Duodenal mucosa (tissue), 2 donors: ENCODE measurements at regions not wholly inside any gene's neighbourhood (a gene's known extent, or its start where the extent isn't known, plus 50 kb on each side); places are given as distances from the start of the nearest gene placed in this dataset.
"Not testable (repeated sequence)": the region's sequence is repeated elsewhere in the genome, so short reads cannot be mapped to it uniquely, and the experiment has no call there.

Experiments
- H3K27ac ChIP-seq: one replicate; pipeline ENCODE4 v1.7.0; 2013; ENCODE audit warnings: low read depth, low read length
- H3K27me3 ChIP-seq, 2 donors: one replicate each; pipeline ENCODE4 v1.7.0; 2013; ENCODE audit warnings: low read length in 2 of 2, control low read depth in 1 of 2; ENCODE audit not compliant: insufficient read depth in 2 of 2, control insufficient read depth in 1 of 2
- H3K36me3 ChIP-seq, 2 donors: one replicate each; pipeline ENCODE4 v1.7.0; 2013; ENCODE audit warnings: low read length in 2 of 2, control low read depth in 1 of 2; ENCODE audit not compliant: insufficient read depth in 2 of 2, control insufficient read depth in 1 of 2
- H3K4me1 ChIP-seq, 2 donors: one replicate each; pipeline ENCODE4 v1.7.0; 2013; ENCODE audit warnings: low read length in 2 of 2, control low read depth in 1 of 2; ENCODE audit not compliant: insufficient read depth in 2 of 2, control insufficient read depth in 1 of 2
- H3K4me3 ChIP-seq, 2 donors: one replicate each; pipeline ENCODE4 v1.7.0; 2013; ENCODE audit warnings: low read length in 2 of 2, low read depth in 1 of 2
- H3K9ac ChIP-seq, 2 donors: one replicate each; pipeline ENCODE4 v1.7.0; 2013; ENCODE audit warnings: low read length in 2 of 2, low read depth in 1 of 2
- H3K9me3 ChIP-seq, 2 donors: one replicate each; pipeline ENCODE4 v1.7.0; 2013; ENCODE audit warnings: low read length in 2 of 2, control low read depth in 1 of 2; ENCODE audit not compliant: control insufficient read depth in 1 of 2

DNA sequence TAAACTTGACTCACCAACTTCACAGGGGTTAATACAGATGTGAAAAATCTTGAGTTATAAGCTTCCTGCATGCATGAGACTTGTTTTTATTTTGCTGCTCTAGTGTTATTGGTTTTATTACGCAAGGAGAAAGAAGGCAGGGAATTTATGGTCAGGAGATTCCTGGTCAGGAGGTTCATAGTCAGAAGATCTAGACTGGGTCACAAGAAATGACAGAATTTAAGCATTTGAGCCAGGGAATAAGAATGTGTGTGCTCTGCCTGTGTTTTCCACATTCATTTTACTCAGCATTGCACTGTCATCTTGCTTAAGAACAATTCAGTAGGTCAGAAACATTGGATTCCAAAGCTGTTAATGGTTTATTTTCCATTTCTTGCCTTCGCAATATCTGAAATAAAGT, 2522.1 kb downstream of the ARAP2 start:
- Histone ChIP-seq H3K27ac (no peak overlapping the region), H3K4me3 (no peak overlapping the region), H3K36me3 (no peaks in the 10 kb centered on the region), H3K9ac (no peak overlapping the region), H3K4me1 (no peaks in the 10 kb centered on the region), H3K9me3 (peaks cover 0 to 3% of the 10 kb centered on the region in 2 donors), H3K27me3 (no peaks in the 10 kb centered on the region)

DNA sequence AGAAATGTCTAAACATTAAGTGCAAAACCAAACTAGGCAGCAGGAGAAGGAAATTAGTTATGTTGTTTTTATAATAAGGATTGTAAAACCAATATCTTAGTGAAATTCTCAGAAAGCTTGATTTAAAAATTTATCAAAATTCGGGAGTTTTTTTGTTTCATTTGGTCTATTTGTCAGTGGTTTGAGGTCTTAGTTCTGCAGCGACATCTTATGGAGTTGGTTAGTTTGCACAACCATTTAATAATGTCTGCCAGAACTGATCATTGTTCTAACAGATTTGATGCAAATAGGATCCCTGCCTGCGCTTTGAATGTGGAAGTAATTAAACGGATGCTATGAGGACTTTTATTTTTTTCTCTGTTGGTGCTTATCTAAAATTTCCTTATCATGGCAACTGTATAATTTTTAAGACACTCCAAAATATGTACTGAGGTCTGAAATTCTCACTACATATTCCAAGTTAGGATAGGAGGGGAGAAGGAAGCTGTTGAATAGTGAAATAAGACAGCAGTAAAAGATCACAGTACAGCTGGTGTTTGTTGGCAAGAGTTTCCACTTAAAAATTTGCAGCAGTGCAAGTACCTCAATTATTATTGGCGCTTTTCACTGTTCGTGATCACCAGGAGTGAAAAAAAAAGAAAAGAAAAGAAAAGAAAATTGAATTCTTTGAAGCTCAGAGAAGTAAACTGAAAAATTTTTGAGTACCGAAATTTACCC, 2521.4 kb downstream of the ARAP2 start:
- no peaks in the 10 kb centered on the region for H3K36me3 ChIP-seq
- no peaks in the 10 kb centered on the region for H3K4me1 ChIP-seq
- H3K4me3 ChIP-seq: no peak overlapping the region
- H3K9ac ChIP-seq: no peak overlapping the region
- no peak overlapping the region for H3K27ac ChIP-seq
- peaks cover 0 to 3% of the 10 kb centered on the region in 2 donors for H3K9me3 ChIP-seq
- no peaks in the 10 kb centered on the region for H3K27me3 ChIP-seq

DNA sequence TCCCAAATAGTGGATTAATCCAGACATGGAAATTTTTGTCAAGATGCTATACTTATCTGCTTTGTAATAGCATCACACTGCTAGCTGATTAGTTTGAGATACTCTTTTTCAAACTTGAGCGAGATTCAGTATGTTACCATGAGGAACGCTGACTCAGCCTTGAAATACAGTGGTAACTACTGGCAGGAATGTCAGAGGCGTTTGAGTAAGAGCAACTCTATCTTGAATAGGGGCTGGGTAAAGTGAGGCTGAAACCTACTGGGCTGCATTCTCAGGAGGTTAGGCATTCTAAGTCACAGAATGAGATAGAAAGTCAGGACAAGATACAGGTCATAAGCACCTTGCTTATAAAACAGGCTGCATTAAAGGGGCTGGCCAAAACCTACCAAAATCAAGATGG, 2519.6 kb downstream of the ARAP2 start:
- no peak overlapping the region for H3K27ac ChIP-seq
- H3K36me3 ChIP-seq: no peaks in the 10 kb centered on the region
- no peak overlapping the region for H3K9ac ChIP-seq
- H3K9me3 ChIP-seq: peaks cover 0 to 2% of the 10 kb centered on the region in 2 donors
- no peaks in the 10 kb centered on the region for H3K4me1 ChIP-seq
- no peak overlapping the region for H3K4me3 ChIP-seq
- no peaks in the 10 kb centered on the region for H3K27me3 ChIP-seq

DNA sequence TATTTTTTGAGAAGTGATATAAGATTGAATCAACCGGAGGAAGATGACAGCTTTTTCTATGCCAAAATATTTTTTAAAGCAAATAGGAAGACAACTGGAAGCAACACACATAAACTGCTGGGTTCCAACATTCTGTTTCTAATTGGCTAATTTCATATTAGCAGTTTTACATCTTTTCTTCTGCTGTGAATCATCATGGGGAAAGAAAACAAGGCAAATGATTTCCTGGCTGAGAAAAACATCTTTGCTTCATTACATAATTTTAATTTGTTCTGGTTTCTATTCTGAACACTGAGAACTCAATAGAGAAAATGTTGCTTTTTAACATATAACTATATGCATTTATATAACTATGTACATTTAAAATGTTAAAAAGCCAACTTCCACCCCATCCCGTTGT, 2518.5 kb downstream of the ARAP2 start:
- no peaks in the 10 kb centered on the region for H3K4me1 ChIP-seq
- H3K9ac ChIP-seq: no peak overlapping the region
- H3K27me3 ChIP-seq: no peaks in the 10 kb centered on the region
- H3K4me3 ChIP-seq: no peak overlapping the region
- no peak overlapping the region for H3K27ac ChIP-seq
- no peaks in the 10 kb centered on the region for H3K36me3 ChIP-seq
- H3K9me3 ChIP-seq: no peaks in the 10 kb centered on the region

DNA sequence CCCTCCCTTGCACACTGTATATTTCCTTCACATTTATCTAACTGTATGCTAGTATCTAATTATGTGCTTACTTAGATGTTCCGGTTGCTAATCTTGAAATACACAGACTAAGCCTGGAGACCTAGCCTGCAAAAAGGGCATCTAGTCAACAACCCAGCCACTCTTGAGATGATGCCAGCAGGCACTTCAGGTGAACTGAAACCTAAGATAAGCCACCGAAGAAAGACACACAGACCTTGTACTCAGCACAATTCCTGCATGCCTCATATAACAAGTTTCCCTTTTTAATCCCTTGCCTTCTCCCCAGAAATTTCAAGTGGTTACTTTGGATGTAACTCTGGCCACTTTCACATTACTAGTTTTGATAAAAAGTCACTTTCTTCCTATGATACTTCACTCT, 2506.6 kb downstream of the ARAP2 start:
- Histone ChIP-seq H3K4me1 (no peaks in the 10 kb centered on the region), H3K36me3 (no peaks in the 10 kb centered on the region), H3K27me3 (no peaks in the 10 kb centered on the region), H3K4me3 (no peak overlapping the region), H3K9me3 (peaks cover 5 to 9% of the 10 kb centered on the region in 2 donors), H3K27ac (no peak overlapping the region), H3K9ac (no peak overlapping the region)

DNA sequence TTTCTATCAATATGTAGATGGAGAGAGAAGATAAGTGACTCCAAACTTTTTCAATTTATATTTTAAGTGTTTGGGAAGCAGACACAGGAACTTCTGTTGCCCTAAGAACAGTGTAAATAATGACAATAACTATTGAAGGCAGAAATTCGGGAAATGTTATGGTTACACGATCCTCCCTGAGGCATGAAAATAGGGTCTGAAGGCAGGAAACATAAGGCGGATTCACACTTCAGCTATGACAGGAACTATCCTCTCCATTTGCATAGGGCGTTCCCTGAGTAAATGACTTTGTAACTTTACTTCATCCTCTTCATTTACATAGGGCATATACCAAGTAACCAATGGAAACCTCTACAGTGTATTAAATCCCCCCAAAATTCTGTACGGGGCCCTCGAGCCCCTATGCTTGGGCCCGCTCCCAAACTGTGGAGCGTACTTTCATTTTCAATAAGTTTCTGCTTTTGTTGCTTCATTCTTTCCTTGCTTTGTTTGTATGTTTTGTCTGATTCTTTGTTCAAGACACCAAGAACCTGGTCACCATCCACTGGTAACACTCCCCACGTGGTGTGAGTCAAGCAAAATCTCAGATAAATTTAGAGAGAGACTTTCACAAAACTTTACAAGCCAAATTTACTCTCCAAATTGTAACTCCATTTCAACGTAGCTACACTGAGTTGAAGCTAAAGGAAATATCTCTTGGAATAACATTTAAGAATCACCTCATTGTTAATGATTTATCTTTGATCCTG, 2504.3 kb downstream of the ARAP2 start:
- Histone ChIP-seq H3K9me3 (peaks cover 5 to 15% of the 10 kb centered on the region in 2 donors), H3K27ac (no peak overlapping the region), H3K9ac (no peak overlapping the region), H3K36me3 (no peaks in the 10 kb centered on the region), H3K4me1 (no peaks in the 10 kb centered on the region), H3K4me3 (no peak overlapping the region), H3K27me3 (no peaks in the 10 kb centered on the region)

DNA sequence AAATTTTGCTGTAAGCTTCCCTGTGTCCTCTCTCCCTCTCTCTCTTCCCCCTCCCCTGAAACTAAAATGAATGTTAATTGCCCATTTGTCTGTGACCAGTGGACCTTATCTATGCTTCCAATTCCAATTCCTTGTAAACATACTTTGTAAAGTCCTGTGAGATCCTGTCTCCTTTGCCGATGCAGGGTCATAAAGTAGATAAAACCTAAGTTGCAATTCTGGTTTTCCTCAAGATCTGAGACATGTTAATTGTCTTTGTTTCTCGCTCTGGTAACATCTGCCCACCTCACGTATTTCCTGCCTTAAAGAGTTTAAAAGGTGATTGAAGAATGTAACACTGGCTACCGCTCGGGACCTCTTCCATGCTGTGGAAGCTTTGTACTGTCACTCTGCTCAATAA, 2503.4 kb downstream of the ARAP2 start:
- H3K4me1 ChIP-seq, H3K27ac ChIP-seq, H3K27me3 ChIP-seq, H3K9ac ChIP-seq, H3K36me3 ChIP-seq, H3K4me3 ChIP-seq, H3K9me3 ChIP-seq: not testable (repeated sequence)

DNA sequence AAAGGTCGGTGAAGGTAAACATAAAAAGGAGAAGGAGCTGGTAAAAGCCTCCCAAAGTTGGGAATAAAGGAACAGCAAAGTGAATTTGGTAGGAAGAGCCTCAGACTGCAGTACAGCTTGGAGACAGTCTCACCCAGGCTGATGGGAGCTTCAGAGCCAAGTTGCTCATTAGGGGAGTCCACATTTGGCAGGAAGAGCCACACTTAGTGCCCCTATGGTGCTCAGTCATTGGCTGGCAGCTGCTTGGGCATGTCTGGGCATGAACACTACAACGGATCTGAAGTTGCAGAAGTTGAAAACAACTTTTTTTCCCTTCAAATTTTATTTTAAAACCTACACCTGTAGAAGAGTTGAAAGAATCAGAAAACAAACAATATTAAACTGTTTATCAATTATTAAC, 2497.3 kb downstream of the ARAP2 start:
- Histone ChIP-seq H3K9me3 (peaks cover 5 to 6% of the 10 kb centered on the region in 2 donors), H3K27me3 (no peaks in the 10 kb centered on the region), H3K4me1 (no peaks in the 10 kb centered on the region), H3K4me3 (no peak overlapping the region), H3K27ac (no peak overlapping the region), H3K36me3 (no peaks in the 10 kb centered on the region), H3K9ac (no peak overlapping the region)

DNA sequence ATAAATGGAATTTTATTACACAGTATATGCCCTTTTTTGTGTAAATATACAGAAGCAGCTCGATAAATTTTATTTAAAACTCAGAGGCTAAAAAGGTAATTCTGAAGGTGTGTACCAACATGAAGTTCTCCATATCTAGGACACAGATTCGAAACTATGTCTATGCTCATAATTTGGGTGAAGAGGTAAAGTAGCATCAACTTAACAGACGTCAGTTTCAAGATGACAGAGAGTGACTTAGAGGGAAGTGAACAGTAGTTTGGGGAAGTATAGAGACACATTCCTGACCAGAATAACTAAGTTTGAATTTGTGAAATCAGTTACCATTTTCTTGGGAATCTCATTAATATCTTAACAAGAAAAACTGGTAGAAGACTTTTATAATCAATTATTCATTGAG, 2493.3 kb downstream of the ARAP2 start:
- H3K36me3 ChIP-seq: no peaks in the 10 kb centered on the region
- no peak overlapping the region for H3K27ac ChIP-seq
- H3K27me3 ChIP-seq: no peaks in the 10 kb centered on the region
- H3K4me3 ChIP-seq: no peak overlapping the region
- H3K9me3 ChIP-seq: no peaks in the 10 kb centered on the region
- H3K9ac ChIP-seq: no peak overlapping the region
- no peaks in the 10 kb centered on the region for H3K4me1 ChIP-seq

DNA sequence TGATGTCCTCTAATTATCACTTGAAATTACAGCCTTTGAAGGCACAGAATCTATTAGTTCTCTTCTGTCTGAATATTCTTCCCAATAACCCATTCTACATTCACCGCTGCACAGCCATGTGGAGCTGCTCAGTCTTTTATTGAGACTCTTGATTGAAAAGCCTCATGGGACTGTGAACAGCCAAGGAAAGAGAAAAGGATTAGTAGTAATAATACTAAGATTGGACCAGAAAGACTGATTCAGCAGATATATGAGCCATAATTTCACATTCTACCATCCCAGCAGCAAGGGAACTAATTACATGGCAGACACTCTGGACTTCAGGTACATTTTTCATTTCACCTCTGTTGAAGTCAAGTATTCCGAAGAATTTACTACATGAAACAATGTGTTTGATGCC, 2471.7 kb downstream of the ARAP2 start:
- H3K27ac ChIP-seq: no peak overlapping the region
- H3K27me3 ChIP-seq: no peaks in the 10 kb centered on the region
- H3K36me3 ChIP-seq: no peaks in the 10 kb centered on the region
- H3K9me3 ChIP-seq: peaks cover 0 to 2% of the 10 kb centered on the region in 2 donors
- no peak overlapping the region for H3K9ac ChIP-seq
- H3K4me1 ChIP-seq: no peaks in the 10 kb centered on the region
- no peak overlapping the region for H3K4me3 ChIP-seq
